ENCODE measurements at regions not wholly inside any gene's neighbourhood (a gene's known extent, or its start where the extent isn't known, plus 50 kb on each side); places are given as distances from the start of the nearest gene placed in this dataset.

GRCh38 chr14:25108291-25108690 lies 58.3 kb upstream of the STXBP6 start:
- no peak for TF ChIP-seq POLR2A (IDR thresholded peaks at IDR 0.05; ENCODE audit: insufficient read depth in 1 of 2, low read depth in 2 of 2, low read length in 2 of 2)
- TF ChIP-seq SMARCC2 (IDR thresholded peaks at IDR 0.05), result no peak
- no peak for TF ChIP-seq SPEN (CRISPR knock-in tag; IDR thresholded peaks at IDR 0.05; ENCODE audit: low read depth)
- no peak for TF ChIP-seq EZH2 (conservative IDR thresholded peaks at IDR 0.05; ENCODE audit: low read depth, low read length)
- no peak for TF ChIP-seq ZNF546 (CRISPR knock-in tag; conservative IDR thresholded peaks at IDR 0.05)
- TF ChIP-seq CTCF (CRISPR knock-in tag; IDR thresholded peaks at IDR 0.05), result no peak
- TF ChIP-seq MAX (IDR thresholded peaks at IDR 0.05), result no peak
- no peak for TF ChIP-seq TCF7L2 (IDR thresholded peaks at IDR 0.05; ENCODE audit: low read depth, low read length)
- no peak for TF ChIP-seq ESRRA (CRISPR knock-in tag; IDR thresholded peaks at IDR 0.05; ENCODE audit: low read depth)
- TF ChIP-seq TEAD2 (CRISPR knock-in tag; IDR thresholded peaks at IDR 0.05), result no peak
- TF ChIP-seq GABPA (IDR thresholded peaks at IDR 0.05; ENCODE audit: low read depth, low read length), result no peak
- no peak for TF ChIP-seq GABPA (CRISPR knock-in tag; IDR thresholded peaks at IDR 0.05; ENCODE audit: low read depth)
- no peak for TF ChIP-seq FOXA1 (IDR thresholded peaks at IDR 0.05)
- no peak for TF ChIP-seq FOXA1 (CRISPR knock-in tag; IDR thresholded peaks at IDR 0.05)

Data from HepG2 (cell line).